GM23248 (cell line): ENCODE measurements at regions not wholly inside any gene's neighbourhood (a gene's known extent, or its start where the extent isn't known, plus 50 kb on each side); places are given as distances from the start of the nearest gene placed in this dataset.
A peak's percentile ranks its signal among the peaks of the same experiment; 100 is the strongest.

ENCODE experiments used
- DNase-seq: peaks from one replicate; pipeline ENCODE4 v3.0.0-alpha.2; 2015
- H2AFZ ChIP-seq: fragments of 200-600 bp; sonication (generic); 2 replicates; pipeline ENCODE4 v1.6.1; 2016; ENCODE audit warnings: antibody characterized with exemption
- H3F3A ChIP-seq: fragments of 200-600 bp; sonication (generic); 2 replicates; pipeline ENCODE4 v1.6.1; 2016; ENCODE audit warnings: mild to moderate bottlenecking, antibody characterized with exemption, mixed run types; ENCODE audit not compliant: insufficient read depth
- H3K27ac ChIP-seq: fragments of 200-600 bp; sonication (generic); 2 replicates; pipeline ENCODE4 v1.5.1; 2016; ENCODE audit warnings: mild to moderate bottlenecking
- H3K27me3 ChIP-seq: fragments of 200-600 bp; sonication (generic); replicated peaks from 2 replicates; pipeline ENCODE4 v1.6.1; 2016; ENCODE audit warnings: mild to moderate bottlenecking; ENCODE audit not compliant: insufficient read depth
- H3K36me3 ChIP-seq: fragments of 200-600 bp; sonication (generic); 2 replicates; pipeline ENCODE4 v1.6.1; 2016; ENCODE audit warnings: low read depth, mild to moderate bottlenecking
- H3K4me1 ChIP-seq: fragments of 200-600 bp; sonication (generic); 2 replicates; pipeline ENCODE4 v1.6.1; 2016; ENCODE audit warnings: mild to moderate bottlenecking; ENCODE audit not compliant: insufficient read depth
- H3K4me2 ChIP-seq: fragments of 200-600 bp; sonication (generic); one replicate; pipeline ENCODE4 v1.6.1; 2016; ENCODE audit warnings: mild to moderate bottlenecking; ENCODE audit not compliant: unreplicated experiment
- H3K4me3 ChIP-seq: fragments of 200-600 bp; sonication (generic); 2 replicates; pipeline ENCODE4 v1.5.1; 2016; ENCODE audit warnings: mild to moderate bottlenecking
- H3K79me2 ChIP-seq: fragments of 200-600 bp; sonication (generic); 2 replicates; pipeline ENCODE4 v1.6.1; 2016; ENCODE audit warnings: mild to moderate bottlenecking; ENCODE audit not compliant: insufficient read depth
- H3K9ac ChIP-seq: fragments of 200-600 bp; sonication (generic); 2 replicates; pipeline ENCODE4 v1.6.1; 2016; ENCODE audit warnings: mild to moderate bottlenecking
- H3K9me2 ChIP-seq: fragments of 200-600 bp; sonication (generic); 2 replicates; pipeline ENCODE4 v1.6.1; 2016; ENCODE audit warnings: mixed run types, mild to moderate bottlenecking, moderate library complexity; ENCODE audit not compliant: insufficient read depth
- H3K9me3 ChIP-seq: fragments of 200-600 bp; sonication (generic); one replicate; pipeline ENCODE4 v1.6.1; 2017; ENCODE audit warnings: low read depth
- H4K20me1 ChIP-seq: fragments of 200-600 bp; sonication (generic); 2 replicates; pipeline ENCODE4 v1.6.0; 2016; ENCODE audit not compliant: insufficient read depth
- EZH2 ChIP-seq: fragments of 200-600 bp; sonication (generic); IDR thresholded peaks from 2 replicates; pipeline ENCODE4 v1.6.1; 2018; ENCODE audit warnings: antibody characterized with exemption, mild to moderate bottlenecking; ENCODE audit not compliant: insufficient read depth, poor library complexity, severe bottlenecking
- EZH2phosphoT487 ChIP-seq: fragments of 200-600 bp; sonication (generic); IDR thresholded peaks from 2 replicates; pipeline ENCODE4 v1.6.1; 2018; ENCODE audit warnings: antibody characterized with exemption, moderate library complexity, mild to moderate bottlenecking, low read depth; ENCODE audit not compliant: insufficient read depth
- WGBS, 2 experiments: methylation state at CpG; one replicate each; pipeline ENCODE4 v1.1.6; 2015 to 2017; ENCODE audit warnings: low lambda C conversion rate in 2 of 2, low coverage in 1 of 2; ENCODE audit errors: missing lambda C conversion rate in 2 of 2; 5-methylcytosine and 5-hydroxymethylcytosine counted together
- in situ Hi-C: fragments of 300-500 bp; cut with MboI; formaldehyde crosslinking; loops from 2 replicates; pipeline ENCODE4 v1.15.0; 2020

- H3K4me1 ChIP-seq: no peaks in the 10 kb centered on the region
- H3K36me3 ChIP-seq: no peaks in the 10 kb centered on the region
- H3K27ac ChIP-seq: 0 out of 2 replicates have a peak overlapping the region, but pooled peaks have one; percentile 12
- H3K4me3 ChIP-seq: no peak overlapping the region
- peak; percentile 51 for DNase-seq
- H4K20me1 ChIP-seq: no peaks in the 10 kb centered on the region
- TF ChIP-seq EZH2 (no peak), EZH2phosphoT487 (no peak)
- in situ Hi-C loops: loop anchor here (25.0 kb wide), 1 partner anchor 97 kb away; no protein-coding TSS in a partner anchor
- no peaks in the 10 kb centered on the region for H3K9me2 ChIP-seq
- no peaks in the 10 kb centered on the region for H3F3A ChIP-seq
- no peaks in the 10 kb centered on the region for H3K27me3 ChIP-seq
- no peaks in the 10 kb centered on the region for H3K9me3 ChIP-seq
- H3K9ac ChIP-seq: no peak overlapping the region
- H3K4me2 ChIP-seq: no peak overlapping the region
- H3K79me2 ChIP-seq: no peaks in the 10 kb centered on the region
- WGBS, 2 experiments: 26 to 31% methylated on average over 7 of the region's 7 CpGs
- H2AFZ ChIP-seq: no peak overlapping the region
These were observed 327.9 kb upstream of the VCX start for GRCh38 chrX:7514871-7515599.

- Histone ChIP-seq H3K79me2 (no peaks in the 10 kb centered on the region), H3K9ac (no peak overlapping the region), H3K27me3 (no peaks in the 10 kb centered on the region), H3K27ac (no peak overlapping the region), H3K4me3 (no peak overlapping the region), H3K4me2 (no peak overlapping the region), H3K9me3 (no peaks in the 10 kb centered on the region), H3F3A (no peaks in the 10 kb centered on the region), H3K4me1 (no peaks in the 10 kb centered on the region), H2AFZ (no peak overlapping the region), H4K20me1 (no peaks in the 10 kb centered on the region), H3K9me2 (no peaks in the 10 kb centered on the region), H3K36me3 (no peaks in the 10 kb centered on the region)
- TF ChIP-seq EZH2 (no peak), EZH2phosphoT487 (no peak)
- DNase-seq: no peak
- 63 to 69% methylated on average over 2 of the region's 2 CpGs for WGBS, 2 experiments
- in situ Hi-C loops: loop anchor here (25.0 kb wide), 1 partner anchor 99 kb away; no protein-coding TSS in a partner anchor
These were observed 330.1 kb upstream of the VCX start for GRCh38 chrX:7512845-7513244.

GRCh38 chrX:7503251-7503650 lies 339.7 kb upstream of the VCX start:
- WGBS, 2 experiments: 51 to 55% methylated on average over 5 of the region's 5 CpGs
- Histone ChIP-seq H3K4me3 (no peak overlapping the region), H3K4me1 (no peaks in the 10 kb centered on the region), H3K4me2 (no peak overlapping the region), H4K20me1 (no peaks in the 10 kb centered on the region), H2AFZ (no peak overlapping the region), H3K36me3 (no peaks in the 10 kb centered on the region), H3K79me2 (no peaks in the 10 kb centered on the region), H3K9ac (no peak overlapping the region), H3K9me2 (no peaks in the 10 kb centered on the region), H3F3A (no peaks in the 10 kb centered on the region), H3K27me3 (no peaks in the 10 kb centered on the region), H3K9me3 (no peaks in the 10 kb centered on the region), H3K27ac (no peak overlapping the region)
- in situ Hi-C loops: loop anchor here (25.0 kb wide), 1 partner anchor 109 kb away; no protein-coding TSS in a partner anchor
- TF ChIP-seq EZH2 (no peak), EZH2phosphoT487 (no peak)
- no peak for DNase-seq

GRCh38 chrX:7500386-7500785 lies 342.6 kb upstream of the VCX start:
- H3K79me2 ChIP-seq: no peaks in the 10 kb centered on the region
- H3K27me3 ChIP-seq: no peaks in the 10 kb centered on the region
- in situ Hi-C loops: loop anchor here (25.0 kb wide), 1 partner anchor 112 kb away; no protein-coding TSS in a partner anchor
- H3K4me1 ChIP-seq: no peaks in the 10 kb centered on the region
- TF ChIP-seq EZH2phosphoT487: no peak
- TF ChIP-seq EZH2: no peak
- no peak overlapping the region for H3K27ac ChIP-seq
- no peak overlapping the region for H3K4me2 ChIP-seq
- no peaks in the 10 kb centered on the region for H4K20me1 ChIP-seq
- no peak overlapping the region for H3K9ac ChIP-seq
- H3K9me2 ChIP-seq: no peaks in the 10 kb centered on the region
- H3K36me3 ChIP-seq: no peaks in the 10 kb centered on the region
- H3F3A ChIP-seq: no peaks in the 10 kb centered on the region
- no peak overlapping the region for H2AFZ ChIP-seq
- 4 to 6% methylated on average over 3 of the region's 3 CpGs for WGBS, 2 experiments
- no peak overlapping the region for H3K4me3 ChIP-seq
- no peak for DNase-seq
- no peaks in the 10 kb centered on the region for H3K9me3 ChIP-seq
